GM21723 (cell line): ENCODE measurements at regions not wholly inside any gene's neighbourhood (a gene's known extent, or its start where the extent isn't known, plus 50 kb on each side); places are given as distances from the start of the nearest gene placed in this dataset.

Experiments
- ATAC-seq: cut with Tn5 transposase; IDR thresholded peaks from one replicate; pipeline ENCODE4 v1.9.1; 2021; ENCODE audit warnings: mild to moderate bottlenecking, moderate library complexity; ENCODE audit not compliant: unreplicated experiment

DNA sequence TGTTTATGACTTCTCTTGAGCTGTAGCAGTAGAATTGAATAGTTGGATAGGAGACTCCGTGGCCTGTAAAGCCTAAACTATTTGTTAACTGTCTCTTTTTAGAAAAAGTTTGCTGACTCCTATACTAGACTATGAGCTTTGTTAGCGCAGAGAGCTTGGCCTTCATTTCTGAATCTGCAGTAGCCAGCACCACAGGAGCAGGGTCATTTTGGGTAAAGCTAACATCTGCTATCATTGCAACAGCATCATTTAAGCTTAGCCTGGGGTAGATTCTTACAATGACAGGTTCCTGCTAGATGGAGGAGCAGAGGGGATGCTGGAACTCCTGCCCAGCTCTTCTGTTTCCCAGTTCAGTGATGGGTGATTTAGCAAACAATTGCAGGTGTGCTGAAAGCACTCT lies 133.7 kb upstream of the ASTN2 start:
- ATAC-seq = no peak

DNA sequence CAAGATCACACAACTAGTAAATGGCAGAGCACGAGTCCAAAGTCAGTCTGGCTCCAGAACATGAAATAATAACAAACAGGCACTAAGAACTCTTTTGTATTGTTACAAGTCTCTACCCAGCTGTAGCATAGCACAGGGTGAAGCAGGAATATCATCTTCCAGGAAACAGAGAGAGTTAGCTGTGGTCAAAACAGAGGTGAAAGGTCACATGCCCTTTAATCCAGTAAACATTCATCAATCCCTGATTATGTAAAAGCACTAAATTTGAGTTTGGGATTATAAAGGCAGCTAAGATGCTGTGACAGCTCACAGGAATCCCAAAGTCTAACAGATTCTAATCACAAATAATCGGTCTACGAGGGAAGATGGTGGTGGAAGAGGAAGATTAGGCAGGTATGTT lies 133.0 kb upstream of the ASTN2 start:
- ATAC-seq = no peak

DNA sequence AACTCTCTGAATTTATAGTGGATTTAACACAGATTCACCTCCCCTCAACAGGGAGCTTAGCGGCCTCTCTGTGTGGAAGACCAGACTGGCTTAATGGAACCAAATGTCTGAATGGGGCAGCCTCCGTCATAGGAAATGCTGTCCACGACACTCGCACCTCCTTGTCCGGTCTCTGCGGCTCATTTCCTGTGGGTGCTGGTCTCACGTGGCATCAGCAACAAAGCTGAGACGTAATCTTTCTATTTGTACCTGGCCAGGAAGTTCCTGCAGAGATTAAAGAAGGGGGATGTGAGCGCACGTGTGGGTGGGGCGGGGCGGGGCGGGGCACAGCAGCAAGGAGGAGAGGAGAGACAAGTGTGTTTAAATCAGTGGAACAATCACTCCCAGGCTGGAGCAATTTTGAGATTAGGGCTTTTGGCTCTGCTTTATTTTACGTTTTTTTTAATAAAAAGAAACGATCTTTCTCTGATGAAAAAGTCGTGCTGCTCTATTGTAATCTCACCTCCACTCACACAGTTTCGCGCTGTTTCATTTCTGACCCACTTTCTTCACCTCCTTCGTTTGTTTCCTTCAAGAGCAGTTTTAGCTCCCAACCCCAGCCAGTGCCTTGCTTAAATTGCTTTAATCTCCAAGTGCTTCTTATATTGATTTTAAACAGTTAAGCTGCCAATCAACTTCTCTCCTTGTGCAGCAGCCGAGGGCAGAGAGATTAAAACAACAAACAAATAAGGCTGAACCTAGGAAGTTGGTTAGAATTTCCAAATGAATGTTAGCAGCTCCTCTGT lies 132.2 kb upstream of the ASTN2 start:
- ATAC-seq = no peak

DNA sequence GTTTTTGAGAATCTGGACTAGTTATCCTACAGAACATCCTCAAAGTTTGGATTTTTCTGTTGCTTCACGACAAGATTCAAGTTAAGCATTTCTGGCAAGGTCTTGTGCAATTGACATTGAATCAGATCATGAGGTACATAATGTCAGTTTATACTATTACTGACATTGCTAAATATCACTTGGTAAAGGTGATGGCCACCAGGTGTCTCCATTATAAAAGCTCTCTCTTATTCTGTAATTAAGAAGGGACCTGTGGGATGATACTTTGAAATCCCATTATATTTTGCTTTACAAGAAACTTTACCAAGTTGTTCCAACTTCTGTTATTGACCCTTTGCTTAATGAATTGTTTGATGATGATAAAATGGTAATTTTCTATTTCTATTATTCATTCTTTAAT lies 131.0 kb upstream of the ASTN2 start:
- ATAC-seq = no peak

DNA sequence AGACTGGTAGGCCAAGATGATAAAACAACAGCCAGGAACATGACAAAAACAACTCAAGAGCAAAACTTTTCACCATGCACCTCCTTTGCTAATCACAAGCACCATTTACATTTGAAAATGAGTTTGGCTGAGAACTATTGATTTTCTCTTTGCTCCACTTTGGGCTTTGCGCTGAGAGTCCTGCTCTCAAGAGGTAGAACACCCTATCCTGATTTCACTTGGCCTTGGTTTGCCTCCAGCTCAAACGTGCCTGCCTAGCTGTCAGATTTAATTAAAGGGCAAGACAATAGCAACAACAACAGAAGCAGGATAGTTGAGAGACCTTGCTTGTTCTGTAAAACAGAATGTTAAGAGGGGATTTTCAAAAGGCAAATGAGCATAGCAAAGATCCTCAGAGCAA lies 128.2 kb upstream of the ASTN2 start:
- no peak for ATAC-seq

DNA sequence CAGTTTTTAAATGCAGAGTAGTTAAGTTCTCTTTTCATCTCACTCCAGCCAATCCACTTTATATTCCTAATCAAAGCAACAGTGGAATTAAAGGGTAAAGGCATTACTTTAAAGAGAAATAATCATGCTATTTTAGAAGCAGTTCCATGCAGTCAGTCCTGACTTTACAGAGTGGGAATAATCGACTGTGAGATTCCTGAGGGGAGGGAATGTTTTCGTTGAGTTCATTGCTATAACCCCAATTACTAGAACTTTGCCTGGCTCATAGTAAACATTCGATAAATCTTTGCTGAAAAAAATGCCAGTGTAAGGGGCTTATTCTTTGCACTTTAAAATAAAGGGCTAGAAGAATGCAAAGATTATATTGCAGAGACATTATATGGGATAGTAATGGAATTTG lies 127.2 kb upstream of the ASTN2 start:
- no peak for ATAC-seq

DNA sequence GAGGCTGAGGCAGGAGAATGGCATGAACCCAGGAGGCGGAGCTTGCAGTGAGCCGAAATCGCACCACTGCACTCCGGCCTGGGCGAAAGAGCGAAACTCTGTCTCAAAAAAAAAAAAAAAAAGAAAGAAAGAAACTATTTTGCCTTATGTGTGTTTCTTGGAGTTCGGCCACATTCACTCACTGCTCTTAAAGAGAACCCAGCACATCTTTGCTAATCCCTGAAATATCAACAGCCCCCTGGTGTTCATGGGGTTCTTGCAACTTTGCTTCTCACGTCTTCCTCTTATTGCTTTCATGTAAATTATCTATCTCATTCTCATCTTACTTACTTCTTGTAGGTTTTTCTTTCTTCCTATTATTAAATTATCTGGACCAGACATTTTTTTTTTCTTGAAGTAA lies 126.3 kb upstream of the ASTN2 start:
- no peak for ATAC-seq

DNA sequence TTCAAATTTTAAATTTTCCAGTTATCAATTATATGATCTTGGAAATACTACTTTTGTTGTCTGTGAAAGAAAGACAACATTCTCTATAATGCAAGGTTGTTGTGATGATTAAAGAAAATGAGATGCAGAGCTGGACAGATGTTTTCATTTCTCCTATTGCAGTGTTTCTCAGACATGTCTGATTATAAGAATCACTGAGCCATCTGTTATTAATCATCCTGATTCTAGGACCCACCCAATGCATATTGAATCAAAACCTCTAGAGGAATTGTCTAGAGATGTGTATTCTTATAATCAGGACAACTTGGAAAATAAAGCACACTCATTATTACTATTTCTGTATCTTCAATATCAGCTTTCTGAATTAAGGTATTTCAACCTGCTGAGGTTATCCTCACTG lies 121.1 kb upstream of the ASTN2 start:
- ATAC-seq = no peak

DNA sequence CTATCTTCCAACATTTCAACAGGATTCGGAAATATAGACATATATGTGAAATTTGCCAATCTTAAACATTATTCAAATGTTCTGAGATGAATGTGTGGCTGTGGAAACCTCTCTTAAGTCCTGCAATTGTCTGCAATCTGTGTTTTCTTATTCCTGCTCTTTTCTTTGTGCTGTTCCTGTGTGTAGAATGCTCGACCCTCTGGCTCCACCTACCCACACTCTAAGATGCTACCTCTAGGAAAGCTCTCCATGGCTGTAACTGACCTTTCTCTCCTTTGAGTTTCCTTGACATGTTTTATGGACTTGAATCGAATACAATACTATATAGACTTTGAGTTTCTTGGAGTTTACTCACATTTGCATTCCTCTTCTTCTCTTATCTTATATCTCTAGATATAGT lies 120.6 kb upstream of the ASTN2 start:
- no peak for ATAC-seq

DNA sequence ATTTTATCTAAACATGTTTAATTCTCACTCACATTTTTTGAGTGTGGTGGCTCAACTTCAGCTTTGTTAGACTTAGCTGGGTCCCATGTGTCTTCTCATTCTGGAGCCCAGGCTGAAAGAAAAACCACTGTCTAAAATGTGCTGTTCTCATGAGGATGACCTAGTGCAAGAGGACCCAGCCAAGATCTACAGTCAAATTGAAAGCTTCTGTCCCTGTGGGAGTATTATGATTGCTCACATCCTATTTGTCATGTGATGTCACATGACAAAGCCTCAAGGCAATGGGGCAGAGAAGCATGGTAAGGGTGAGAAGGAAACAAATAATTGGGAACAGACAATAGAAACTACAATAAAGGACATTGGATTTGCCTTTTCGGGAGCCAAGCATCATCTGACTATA lies 113.4 kb upstream of the ASTN2 start:
- no peak for ATAC-seq

DNA sequence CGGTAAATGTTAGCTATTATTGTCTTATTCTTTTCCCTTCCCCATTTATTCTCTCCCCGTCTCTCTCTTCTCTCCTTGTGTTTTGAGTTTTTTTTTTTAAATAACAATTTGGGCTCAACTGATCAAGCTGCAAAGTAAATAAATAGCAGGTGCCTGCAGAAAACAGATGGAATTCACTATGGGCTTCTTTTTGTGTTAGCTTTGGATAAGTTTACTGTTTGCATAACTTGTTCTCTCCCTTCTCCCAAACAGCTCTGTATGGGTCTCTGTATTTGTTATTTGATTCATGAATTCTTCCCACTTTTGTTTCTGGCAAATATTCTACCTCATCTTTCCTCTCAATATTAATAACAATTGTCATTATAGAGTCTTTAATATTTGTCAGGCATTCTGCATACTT lies 111.8 kb upstream of the ASTN2 start:
- no peak for ATAC-seq

DNA sequence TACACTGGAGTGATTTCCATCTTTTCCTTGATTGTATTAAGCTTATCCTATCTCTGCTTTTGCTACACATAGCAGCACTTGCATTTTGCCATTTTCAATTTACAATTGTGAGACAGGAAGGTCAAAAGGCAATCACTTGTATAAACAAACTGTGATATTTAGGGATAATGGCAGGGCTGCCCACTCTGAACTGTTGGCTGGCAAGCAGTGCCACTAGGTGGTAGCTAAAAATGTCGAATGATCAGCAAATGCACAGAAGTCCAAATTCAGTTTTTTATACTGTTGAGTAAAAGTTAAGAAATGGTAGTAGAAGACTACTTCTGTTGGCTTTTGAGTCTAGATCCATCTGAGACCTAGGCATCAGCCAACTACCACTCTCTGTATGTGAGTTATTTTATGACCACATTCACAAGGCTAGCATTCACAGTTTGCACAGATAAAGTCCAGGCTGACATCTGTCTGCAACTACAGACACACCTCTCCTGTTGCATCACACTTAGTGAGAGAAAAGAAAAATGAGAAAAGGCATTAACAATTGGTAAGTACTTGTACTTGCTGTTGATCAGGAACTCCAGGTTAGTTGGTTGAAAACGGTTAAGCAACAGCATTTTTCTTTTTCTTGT lies 108.8 kb upstream of the ASTN2 start:
- no peak for ATAC-seq

DNA sequence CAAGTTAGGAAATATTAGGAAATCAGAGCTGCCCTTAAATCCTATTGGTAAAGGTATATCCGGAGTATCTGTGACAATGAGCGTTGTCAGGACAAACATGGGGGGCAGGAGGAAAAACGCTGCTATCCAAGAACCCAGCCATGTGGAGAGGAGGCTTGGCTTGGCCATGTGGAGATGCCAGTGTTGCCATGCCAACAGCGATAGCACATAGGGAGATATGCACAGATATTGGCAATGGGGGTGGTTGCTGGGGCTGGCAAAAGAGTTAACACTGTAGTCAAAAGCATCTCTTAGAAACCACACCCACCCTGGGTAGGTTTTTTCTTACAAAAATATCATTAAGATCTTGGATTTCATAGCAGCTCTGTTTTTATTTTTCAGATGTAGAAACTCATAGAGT lies 106.4 kb upstream of the ASTN2 start:
- ATAC-seq = no peak

DNA sequence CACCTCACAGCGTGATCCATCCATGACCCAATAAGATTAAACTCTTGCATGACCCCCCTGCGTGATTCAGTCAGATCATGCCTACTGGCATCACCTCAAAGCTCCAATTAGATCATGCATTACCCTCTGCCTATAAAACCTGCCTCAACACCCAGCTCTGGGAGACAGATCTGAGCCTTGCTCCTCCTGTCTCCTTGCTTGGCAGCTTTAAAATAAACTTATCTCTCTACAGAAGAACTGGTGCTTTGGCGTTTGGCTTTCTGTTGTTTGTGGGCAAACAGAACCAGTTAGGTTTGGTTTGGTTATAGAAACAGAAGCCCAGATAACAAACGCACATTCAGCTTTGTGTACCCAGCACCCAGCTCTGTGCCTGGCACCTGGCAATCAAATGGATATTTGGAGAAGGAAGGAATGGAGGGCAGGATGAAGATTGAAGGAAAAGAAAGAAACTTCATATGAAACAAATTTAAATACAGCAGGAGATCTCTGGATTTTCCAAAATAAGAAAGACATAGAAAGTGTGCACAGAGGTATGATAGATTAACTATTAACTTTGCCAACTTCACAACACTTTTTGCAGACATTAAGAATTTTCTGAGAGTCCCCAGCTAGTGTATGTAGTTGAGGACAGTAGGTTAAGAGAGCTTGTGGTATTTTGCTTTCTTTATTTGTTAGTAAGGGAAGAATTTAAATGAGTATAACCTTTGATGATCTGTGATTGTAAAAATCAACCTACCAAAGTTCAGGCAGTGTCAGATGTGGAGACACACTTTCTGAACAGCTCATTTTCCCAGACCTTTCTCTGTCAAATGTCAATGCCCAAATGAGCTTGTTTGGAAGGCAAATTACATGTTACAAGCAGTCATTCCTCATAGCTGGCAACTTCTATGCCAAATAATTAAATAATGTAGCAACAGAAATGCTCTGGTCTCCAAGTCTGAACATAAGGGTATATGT lies 102.1 kb upstream of the ASTN2 start:
- ATAC-seq = no peak

DNA sequence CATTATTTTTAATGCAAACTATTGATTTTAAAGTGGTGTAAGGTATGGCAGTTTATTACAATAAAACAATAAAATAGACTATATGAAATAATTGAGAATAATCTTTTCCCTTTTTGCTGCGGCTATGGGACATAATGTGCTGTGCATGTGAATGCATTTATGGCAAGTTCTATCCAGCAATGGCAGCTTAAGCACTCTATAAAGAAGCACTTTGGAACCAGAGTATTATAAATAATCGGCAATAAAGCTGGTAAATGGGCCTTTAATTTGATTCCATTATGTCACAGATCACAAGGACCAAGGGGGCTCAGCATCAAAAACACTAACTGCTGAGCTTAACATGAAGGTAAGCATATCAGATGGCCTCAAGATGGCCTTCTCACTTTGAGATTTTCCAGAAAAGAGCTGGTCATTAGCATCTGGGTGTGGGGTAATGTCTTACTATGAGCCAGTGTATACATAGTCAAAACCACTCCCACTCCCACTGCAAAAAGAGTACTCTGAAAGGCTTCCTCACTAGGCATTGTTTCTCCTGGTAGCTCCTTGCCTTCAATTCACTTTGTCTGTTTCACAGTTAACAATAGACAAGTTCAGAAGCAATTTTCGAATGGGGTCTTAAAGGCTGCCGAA lies 97.1 kb upstream of the ASTN2 start:
- ATAC-seq = no peak

DNA sequence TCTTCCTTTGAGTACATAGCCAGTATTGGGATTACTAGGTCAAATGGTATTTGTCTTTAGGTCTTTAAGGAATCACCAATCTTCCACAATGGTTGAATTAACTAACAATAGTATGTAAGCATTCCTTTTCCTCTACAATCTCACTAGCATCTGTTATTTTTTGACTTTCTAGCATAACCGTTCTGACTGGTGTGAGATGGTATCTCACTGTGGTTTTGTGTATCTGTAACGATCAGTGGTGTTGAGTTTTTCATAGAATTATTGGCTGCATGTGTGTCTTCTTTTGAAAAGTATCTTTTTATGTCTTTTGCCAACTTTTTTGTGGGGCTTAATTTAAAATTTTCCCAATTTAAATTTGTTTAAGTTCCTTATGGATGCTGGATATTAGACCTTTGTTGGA lies 81.5 kb upstream of the ASTN2 start:
- no peak for ATAC-seq

DNA sequence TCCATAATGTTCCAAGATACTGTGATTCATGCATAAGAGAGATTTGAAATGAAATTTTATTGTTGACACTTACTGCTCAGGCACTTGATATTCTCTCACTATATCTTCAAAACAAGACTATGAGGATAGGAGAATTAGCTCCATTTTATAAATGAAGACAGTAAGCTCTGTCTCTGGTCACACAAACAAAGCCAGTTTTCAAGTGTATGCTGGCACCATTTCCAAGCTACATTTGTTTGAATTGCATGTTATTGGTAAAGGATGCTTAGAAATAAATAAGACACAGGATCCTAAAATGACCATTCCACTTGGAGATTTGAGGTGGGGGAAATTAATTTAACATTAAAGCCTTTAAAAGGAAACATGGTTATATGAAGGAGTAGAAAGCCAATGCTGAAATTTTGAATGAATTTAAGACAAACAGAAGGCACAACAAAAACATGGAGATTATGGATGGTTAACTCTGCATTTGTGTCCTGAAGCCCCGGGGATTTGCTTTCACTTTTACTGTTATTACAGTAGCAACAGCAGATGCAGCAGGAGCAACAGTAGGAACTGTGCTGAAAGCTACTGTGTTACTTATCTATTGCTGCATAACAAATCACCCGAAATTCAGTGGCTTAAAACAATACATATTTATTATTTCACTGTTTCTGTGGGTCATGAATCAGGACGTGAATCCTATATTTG lies 79.7 kb upstream of the ASTN2 start:
- no peak for ATAC-seq

DNA sequence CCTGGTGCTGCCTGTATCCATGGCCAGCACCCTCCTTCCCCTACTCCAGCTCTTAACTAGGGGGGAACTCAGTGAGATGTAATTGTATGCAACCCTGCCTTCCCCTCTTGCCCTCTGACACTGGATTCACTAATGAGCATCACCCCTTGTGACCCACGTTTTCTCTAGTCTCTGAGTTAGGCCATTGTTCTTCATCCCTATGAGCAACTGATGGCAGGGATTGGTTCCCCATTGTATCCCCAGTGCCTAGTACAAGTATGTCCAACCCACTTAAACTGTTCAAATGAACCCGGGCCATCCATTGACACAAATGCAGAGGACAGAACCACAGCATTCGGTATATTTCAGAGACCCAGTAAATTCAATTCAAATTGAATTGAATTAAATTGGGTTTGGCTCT lies 77.6 kb upstream of the ASTN2 start:
- no peak for ATAC-seq

DNA sequence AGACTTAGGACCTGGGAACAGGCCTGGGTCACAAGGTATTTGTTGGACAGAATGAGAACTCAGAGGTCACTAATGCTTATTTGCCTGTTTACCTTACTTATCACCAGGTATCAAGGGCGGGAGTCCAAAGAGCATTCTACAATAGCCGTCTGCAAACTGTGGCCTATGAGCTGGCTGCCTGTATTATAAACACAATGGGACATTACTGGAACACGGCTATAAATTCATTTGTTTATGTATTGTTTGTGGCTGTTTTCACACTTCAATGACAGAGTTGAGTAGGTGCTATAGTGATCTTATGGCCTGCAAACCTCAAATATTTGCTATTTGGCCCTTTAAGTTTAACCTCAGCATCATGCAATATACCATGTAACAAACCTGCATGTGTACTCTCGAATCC lies 76.6 kb upstream of the ASTN2 start:
- no peak for ATAC-seq

DNA sequence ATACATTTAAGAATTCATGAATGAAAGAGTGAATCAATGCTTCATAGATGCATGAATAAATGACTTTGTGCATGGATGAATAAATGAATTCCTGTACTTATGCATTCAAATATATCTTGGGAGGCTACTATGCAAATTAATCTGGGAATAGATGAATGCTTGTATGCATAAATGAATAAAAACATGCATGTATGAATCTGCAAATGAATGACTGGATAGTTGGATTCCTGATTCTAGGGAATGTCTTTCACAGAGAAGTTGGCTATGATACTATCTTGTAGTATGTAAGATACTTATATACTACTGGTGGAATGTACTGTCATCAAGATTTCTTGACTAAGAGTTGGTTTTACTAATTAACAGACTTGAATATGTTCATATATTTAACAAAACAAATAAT lies 75.3 kb upstream of the ASTN2 start:
- no peak for ATAC-seq

DNA sequence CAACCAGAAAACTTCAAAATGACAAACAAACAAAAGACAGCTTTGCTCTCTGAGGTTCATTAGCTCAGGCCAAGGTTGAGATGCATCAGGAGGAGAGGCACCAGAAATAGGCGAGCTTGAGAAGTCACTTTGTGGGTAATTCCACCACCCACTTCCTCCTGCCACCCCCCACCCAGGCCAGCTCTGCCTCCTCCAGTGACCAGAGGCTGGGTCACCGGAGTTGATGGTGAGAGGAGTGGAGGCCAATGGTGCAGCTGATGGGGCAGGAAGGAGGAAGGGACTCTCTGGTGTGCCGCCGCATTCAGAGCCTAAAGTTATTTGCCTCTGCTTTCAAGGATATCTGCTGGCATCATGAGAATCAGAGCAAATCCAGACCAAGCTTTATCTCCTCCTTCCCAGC lies 73.8 kb upstream of the ASTN2 start:
- ATAC-seq = no peak
